ENCODE measurements at regions not wholly inside any gene's neighbourhood (a gene's known extent, or its start where the extent isn't known, plus 50 kb on each side); places are given as distances from the start of the nearest gene placed in this dataset.
"Not testable (repeated sequence)": the region's sequence is repeated elsewhere in the genome, so short reads cannot be mapped to it uniquely, and the experiment has no call there.

GRCh38 chr12:94863321-94864035, 140.0 kb downstream of the NDUFA12 start:
- no peak for DNase-seq
- intact Hi-C loops (cut with DNase I) = no loop called here

- no peak for DNase-seq
These were observed 141.1 kb downstream of the NDUFA12 start for GRCh38 chr12:94862421-94862820.

GRCh38 chr12:94856324-94856723, 147.2 kb downstream of the NDUFA12 start:
- no peak for DNase-seq
- intact Hi-C loops (cut with DNase I) = no loop called here

More at GRCh38 chr12:94862421-94862820, 141.1 kb downstream of the NDUFA12 start:
- intact Hi-C loops (cut with DNase I) = no loop called here

GRCh38 chr12:94855853-94856252, 147.6 kb downstream of the NDUFA12 start:
- no peak for DNase-seq
- intact Hi-C loops (cut with DNase I) = no loop called here

- intact Hi-C loops (cut with DNase I) = no loop called here
- DNase-seq = no peak
These were observed 152.0 kb downstream of the NDUFA12 start for GRCh38 chr12:94851396-94852028.

- intact Hi-C loops (cut with DNase I) = no loop called here
- DNase-seq = no peak
These were observed 154.0 kb downstream of the NDUFA12 start for GRCh38 chr12:94849411-94849976.

- intact Hi-C loops (cut with DNase I) = no loop called here
- DNase-seq = no peak
These were observed 154.5 kb downstream of the NDUFA12 start for GRCh38 chr12:94848966-94849365.

GRCh38 chr12:94845110-94845509, 158.4 kb downstream of the NDUFA12 start:
- intact Hi-C loops (cut with DNase I) = no loop called here
- DNase-seq = no peak

GRCh38 chr12:94844452-94844851, 159.0 kb downstream of the NDUFA12 start:
- intact Hi-C loops (cut with DNase I) = no loop called here
- DNase-seq = no peak

GRCh38 chr12:94841904-94842610, 161.4 kb downstream of the NDUFA12 start:
- intact Hi-C loops (cut with DNase I) = no loop called here
- no peak for DNase-seq

GRCh38 chr12:94841177-94841576, 162.3 kb downstream of the NDUFA12 start:
- intact Hi-C loops (cut with DNase I) = no loop called here
- no peak for DNase-seq

GRCh38 chr12:94839347-94839746, 164.2 kb downstream of the NDUFA12 start:
- DNase-seq = no peak
- intact Hi-C loops (cut with DNase I) = no loop called here

GRCh38 chr12:94836952-94837670, 166.4 kb downstream of the NDUFA12 start:
- DNase-seq; intact Hi-C loops (cut with DNase I): not testable (repeated sequence)

- intact Hi-C loops (cut with DNase I) = no loop called here
- DNase-seq = peak in 1 of 10 donors; percentile 59
These were observed 169.4 kb downstream of the NDUFA12 start for GRCh38 chr12:94834036-94834625.

GRCh38 chr12:94832780-94833681, 170.5 kb downstream of the NDUFA12 start:
- no peak for DNase-seq
- intact Hi-C loops (cut with DNase I) = no loop called here

- intact Hi-C loops (cut with DNase I) = no loop called here
These were observed 171.4 kb downstream of the NDUFA12 start for GRCh38 chr12:94832105-94832504.

GRCh38 chr12:94831081-94831751, 172.3 kb downstream of the NDUFA12 start:
- intact Hi-C loops (cut with DNase I) = no loop called here
- no peak for DNase-seq

More at GRCh38 chr12:94832105-94832504, 171.4 kb downstream of the NDUFA12 start:
- DNase-seq = no peak

GRCh38 chr12:94829552-94829951, 173.9 kb downstream of the NDUFA12 start:
- intact Hi-C loops (cut with DNase I) = no loop called here
- no peak for DNase-seq

All from posterior cingulate gyrus (tissue), 11 donors.